H1 (cell line): ENCODE measurements at regions not wholly inside any gene's neighbourhood (a gene's known extent, or its start where the extent isn't known, plus 50 kb on each side); places are given as distances from the start of the nearest gene placed in this dataset.

Experiments
- CTCF ChIA-PET: fragments of 300-600 bp; sonication (Branson Sonifier 250); formaldehyde crosslinking; loops from one replicate; lab custom pipeline; 2021; ENCODE audit not compliant: partially characterized antibody; lab: Charles Lee
- POLR2A ChIA-PET: fragments of 300-600 bp; sonication (Branson Sonifier 250); formaldehyde crosslinking; loops from one replicate; lab custom pipeline; 2021; ENCODE audit warnings: inconsistent platforms; ENCODE audit not compliant: partially characterized antibody; lab: Charles Lee
- DNase-seq, 2 experiments: peaks; one replicate each; pipeline versions ENCODE4 v3.0.0 to v3.0.0-alpha.2; 2010 to 2022; ENCODE audit warnings: low spot score in 2 of 2, low read depth in 1 of 2, mixed read lengths in 1 of 2
- FAIRE-seq: peaks from 2 replicates; lab custom pipeline; 2011; peaks lifted over from hg19 to GRCh38; lab: Jason Lieb, UNC
- H2AFZ ChIP-seq: 2 replicates; pipeline ENCODE4 v1.8.1; 2012; ENCODE audit warnings: low read length, inconsistent platforms
- H2AK5ac ChIP-seq: 2 replicates; pipeline ENCODE4 v1.6.1; 2013; ENCODE audit warnings: low read depth, low read length
- H2BK120ac ChIP-seq: replicated peaks from 2 replicates; pipeline ENCODE3; 2013; ENCODE audit warnings: low read depth, low read length, inconsistent platforms
- H2BK12ac ChIP-seq: 2 replicates; pipeline ENCODE4 v1.6.1; 2013; ENCODE audit warnings: low read depth, low read length
- H2BK15ac ChIP-seq: 2 replicates; pipeline ENCODE4 v1.6.1; 2013; ENCODE audit warnings: low read length
- H2BK20ac ChIP-seq: 2 replicates; pipeline ENCODE4 v1.6.1; 2013; ENCODE audit warnings: low read length
- H2BK5ac ChIP-seq: 2 replicates; pipeline ENCODE4 v1.6.1; 2013; ENCODE audit warnings: low read depth, low read length
- H3K14ac ChIP-seq: 2 replicates; pipeline ENCODE4 v1.6.1; 2013; ENCODE audit warnings: inconsistent platforms; ENCODE audit not compliant: insufficient read length
- H3K18ac ChIP-seq: 2 replicates; pipeline ENCODE4 v1.6.1; 2013; ENCODE audit warnings: low read length; ENCODE audit errors: extremely low read depth
- H3K23ac ChIP-seq: 2 replicates; pipeline ENCODE4 v1.6.1; 2013; ENCODE audit warnings: inconsistent platforms; ENCODE audit not compliant: insufficient read length
- H3K23me2 ChIP-seq: 2 replicates; pipeline ENCODE4 v1.6.1; 2013; ENCODE audit warnings: low read depth, low read length
- H3K27ac ChIP-seq: 2 replicates; pipeline ENCODE4 v1.6.1; 2011; ENCODE audit warnings: low read depth, low read length, inconsistent platforms
- H3K27me3 ChIP-seq, 4 experiments: replicated peaks in 1 of 4; 1 replicate in 1 of 4; 2 replicates in 3 of 4; pipeline versions ENCODE4 v1.6.1 to v1.8.1; 2011 to 2013; ENCODE audit warnings: low read length in 3 of 4, mild to moderate bottlenecking in 3 of 4, inconsistent platforms in 2 of 4, mixed read lengths in 2 of 4, moderate library complexity in 1 of 4; ENCODE audit not compliant: control insufficient read depth in 3 of 4, insufficient read depth in 3 of 4; ENCODE audit errors: extremely low read depth in 1 of 4
- H3K36me3 ChIP-seq, 4 experiments: 2 replicates each; pipeline versions ENCODE4 v1.6.1 to v1.8.1; 2011 to 2013; ENCODE audit warnings: mild to moderate bottlenecking in 4 of 4, low read length in 3 of 4, moderate library complexity in 2 of 4, control low read depth in 1 of 4, inconsistent platforms in 1 of 4; ENCODE audit not compliant: insufficient read depth in 4 of 4, control insufficient read depth in 2 of 4
- H3K4ac ChIP-seq: replicated peaks from 2 replicates; pipeline ENCODE3; 2013; ENCODE audit warnings: low read length, low read depth, mixed read lengths, inconsistent platforms; ENCODE audit not compliant: insufficient read length
- H3K4me1 ChIP-seq, 4 experiments: replicated peaks in 1 of 4; 1 replicate in 1 of 4; 2 replicates in 3 of 4; pipeline versions ENCODE4 v1.6.1 to v1.8.1; 2011 to 2013; ENCODE audit warnings: low read length in 3 of 4, inconsistent platforms in 2 of 4, mixed read lengths in 1 of 4; ENCODE audit not compliant: insufficient read depth in 4 of 4, control insufficient read depth in 3 of 4
- H3K4me2 ChIP-seq, 2 experiments: 2 replicates each; pipeline versions ENCODE4 v1.6.1 to v1.8.1; 2011 to 2013; ENCODE audit warnings: low read depth in 2 of 2, low read length in 2 of 2, control low read depth in 1 of 2, inconsistent platforms in 1 of 2, mild to moderate bottlenecking in 1 of 2; ENCODE audit not compliant: insufficient read depth in 1 of 2
- H3K4me3 ChIP-seq, 4 experiments: fragments of 200-600, 300-600 bp in 1 of 4; sonication (generic), shearing (Covaris generic), sonication (Bioruptor Twin) in 1 of 4; 2 replicates each; pipeline versions ENCODE4 v1.5.1 to v1.8.1; 2011 to 2016; ENCODE audit warnings: low read length in 4 of 4, low read depth in 3 of 4, control low read depth in 2 of 4, inconsistent platforms in 2 of 4, mild to moderate bottlenecking in 2 of 4, mixed read lengths in 1 of 4, moderate library complexity in 1 of 4; ENCODE audit not compliant: insufficient read depth in 2 of 4; ENCODE audit errors: extremely low read depth in 1 of 4
- H3K56ac ChIP-seq: replicated peaks from 2 replicates; pipeline ENCODE3; 2013; ENCODE audit warnings: low read depth, mild to moderate bottlenecking, mixed read lengths, low read length, inconsistent platforms; ENCODE audit not compliant: insufficient read length
- H3K79me1 ChIP-seq: 2 replicates; pipeline ENCODE4 v1.6.1; 2013; ENCODE audit warnings: low read depth, low read length, control low read depth
- H3K79me2 ChIP-seq, 2 experiments: 2 replicates each; pipeline versions ENCODE4 v1.6.1 to v1.8.1; 2012 to 2013; ENCODE audit warnings: low read length in 2 of 2, mild to moderate bottlenecking in 2 of 2, inconsistent platforms in 1 of 2; ENCODE audit not compliant: insufficient read depth in 2 of 2, control insufficient read depth in 1 of 2
- H3K9ac ChIP-seq, 4 experiments: replicated peaks in 1 of 4; 1 replicate in 1 of 4; 2 replicates in 3 of 4; pipeline versions ENCODE4 v1.6.1 to v1.8.1; 2011 to 2013; ENCODE audit warnings: low read depth in 3 of 4, low read length in 3 of 4, control low read depth in 2 of 4, mild to moderate bottlenecking in 2 of 4, moderate library complexity in 2 of 4, inconsistent platforms in 1 of 4; ENCODE audit errors: extremely low read depth in 1 of 4
- H3K9me3 ChIP-seq, 2 experiments: 2 replicates each; pipeline versions ENCODE4 v1.6.1 to v1.8.1; 2012 to 2013; ENCODE audit warnings: mild to moderate bottlenecking in 2 of 2, moderate library complexity in 2 of 2, control low read depth in 1 of 2, inconsistent platforms in 1 of 2, low read depth in 1 of 2, low read length in 1 of 2, mixed read lengths in 1 of 2; ENCODE audit not compliant: insufficient read depth in 2 of 2
- H4K20me1 ChIP-seq, 2 experiments: replicated peaks in 1 of 2; 2 replicates each; pipeline versions ENCODE3 to v1.8.1; 2011 to 2013; ENCODE audit warnings: inconsistent platforms in 2 of 2, low read length in 2 of 2, mild to moderate bottlenecking in 1 of 2; ENCODE audit not compliant: insufficient read depth in 2 of 2, control insufficient read depth in 1 of 2
- H4K5ac ChIP-seq: 2 replicates; pipeline ENCODE4 v1.6.1; 2013; ENCODE audit warnings: low read length, low read depth, mixed read lengths, inconsistent platforms; ENCODE audit not compliant: insufficient read length
- H4K8ac ChIP-seq: 2 replicates; pipeline ENCODE4 v1.8.0; 2013; ENCODE audit warnings: mild to moderate bottlenecking, moderate library complexity, low read length, inconsistent platforms; ENCODE audit not compliant: insufficient read depth; ENCODE audit errors: extremely low read depth
- H4K91ac ChIP-seq: replicated peaks from 2 replicates; pipeline ENCODE3; 2013; ENCODE audit warnings: low read length, mixed read lengths, inconsistent platforms; ENCODE audit not compliant: insufficient read length
- NANOG ChIP-seq: IDR thresholded peaks from 2 replicates; pipeline ENCODE4 v1.6.1; 2011; ENCODE audit warnings: low read length, low read depth, mild to moderate bottlenecking, inconsistent platforms; ENCODE audit not compliant: insufficient read depth, poor library complexity, severe bottlenecking
- TAF7 ChIP-seq: optimal IDR thresholded peaks from 2 replicates; pipeline ENCODE3; 2011; ENCODE audit warnings: low read depth, mild to moderate bottlenecking, inconsistent platforms, low read length, moderate library complexity, borderline replicate concordance
- TBP ChIP-seq: IDR thresholded peaks from 2 replicates; pipeline ENCODE4 v1.6.1; 2011; ENCODE audit warnings: low read depth, low read length, improper control_type of control experiment
- WGBS, 2 experiments: shearing (Covaris generic) in 1 of 2; methylation state at CpG; one replicate each; pipeline versions ENCODE4 v1.1.6 to v1.1.7; 2013 to 2015; ENCODE audit warnings: low lambda C conversion rate in 2 of 2, mixed read lengths in 2 of 2, inconsistent platforms in 1 of 2, low coverage in 1 of 2, missing lambda C conversion rate in 1 of 2; ENCODE audit not compliant: insufficient replicate concordance in 2 of 2, insufficient coverage in 1 of 2, insufficient read length in 1 of 2; ENCODE audit errors: extremely low coverage in 1 of 2, missing lambda C conversion rate in 1 of 2; 5-methylcytosine and 5-hydroxymethylcytosine counted together
- TF ChIP-seq, protein P1 (sequence below): IDR thresholded peaks from 2 replicates; pipeline ENCODE4 v1.6.1; 2011; ENCODE audit warnings: low read length, improper control_type of control experiment

DNA sequence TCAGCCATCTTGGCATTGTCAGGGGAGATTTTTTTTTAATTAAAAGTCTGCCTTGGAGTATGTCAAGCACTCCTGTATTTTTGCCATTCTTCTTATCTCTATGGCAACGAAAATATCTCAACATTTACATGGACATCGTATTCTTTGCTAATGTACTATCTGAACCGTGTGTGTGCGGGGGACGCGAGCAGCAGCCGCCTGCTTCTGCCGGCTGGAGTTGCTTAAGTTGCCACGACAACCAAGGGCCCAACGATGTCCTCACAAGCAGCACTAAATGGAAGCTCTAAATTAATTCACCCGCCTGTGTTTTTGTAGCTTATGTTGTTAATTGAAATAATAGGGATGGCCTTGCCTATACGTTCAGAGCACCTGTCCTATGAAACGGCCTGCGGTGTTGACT lies 309.5 kb downstream of the TEX29 start:
- no peak overlapping the region for H4K8ac ChIP-seq
- peaks cover 5 to 17% (median 9%) of the 10 kb centered on the region in 4 experiments for H3K4me1 ChIP-seq
- ChIA-PET CTCF (interaction anchor here (0.6 to 2.1 kb wide), 11 partner anchors 10 to 155 kb away, joined by 3 to 7 read pairs (median 4); no protein-coding TSS in a partner anchor), POLR2A (no interaction called here)
- H4K20me1 ChIP-seq = no peaks in the 10 kb centered on the region
- no peak overlapping the region for H3K27ac ChIP-seq
- H3K56ac ChIP-seq = no peak overlapping the region
- no peak overlapping the region for H2AFZ ChIP-seq
- DNase-seq (no peak), FAIRE-seq (no peak)
- H3K18ac ChIP-seq = no peak overlapping the region
- no peak overlapping the region for H3K14ac ChIP-seq
- whole genome bisulfite sequencing, 2 experiments = 91% methylated on average over 14 of the region's 14 CpGs; no CpG with 5 or more reads in 1 of the 2 experiments
- no peaks in the 10 kb centered on the region for H3K36me3 ChIP-seq
- no peak overlapping the region for H3K9ac ChIP-seq
- H3K23ac ChIP-seq = no peak overlapping the region
- H2BK20ac ChIP-seq = no peak overlapping the region
- H2BK120ac ChIP-seq = no peak overlapping the region
- no peak overlapping the region for H3K4ac ChIP-seq
- H3K27me3 ChIP-seq = no peaks in the 10 kb centered on the region; a peak in 1 of 7 replicates
- H3K79me1 ChIP-seq = no peaks in the 10 kb centered on the region
- no peaks in the 10 kb centered on the region for H3K79me2 ChIP-seq
- no peak overlapping the region for H3K4me2 ChIP-seq
- no peaks in the 10 kb centered on the region for H3K23me2 ChIP-seq
- H4K5ac ChIP-seq = no peak overlapping the region
- no peak overlapping the region for H2BK15ac ChIP-seq
- H2BK12ac ChIP-seq = 0 out of 2 replicates have a peak overlapping the region, but pooled peaks have one; percentile 6
- no peak overlapping the region for H2AK5ac ChIP-seq
- H2BK5ac ChIP-seq = no peak overlapping the region
- H4K91ac ChIP-seq = peak overlapping the region; percentile 27
- no peaks in the 10 kb centered on the region for H3K9me3 ChIP-seq
- H3K4me3 ChIP-seq = no peak overlapping the region
- no peak for TF ChIP-seq TAF7
- no peak for TF ChIP-seq NANOG
- TF ChIP-seq TBP = no peak
- TF ChIP-seq, protein P1, sequence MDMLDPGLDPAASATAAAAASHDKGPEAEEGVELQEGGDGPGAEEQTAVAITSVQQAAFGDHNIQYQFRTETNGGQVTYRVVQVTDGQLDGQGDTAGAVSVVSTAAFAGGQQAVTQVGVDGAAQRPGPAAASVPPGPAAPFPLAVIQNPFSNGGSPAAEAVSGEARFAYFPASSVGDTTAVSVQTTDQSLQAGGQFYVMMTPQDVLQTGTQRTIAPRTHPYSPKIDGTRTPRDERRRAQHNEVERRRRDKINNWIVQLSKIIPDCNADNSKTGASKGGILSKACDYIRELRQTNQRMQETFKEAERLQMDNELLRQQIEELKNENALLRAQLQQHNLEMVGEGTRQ = no peak
